ENCODE measurements at regions not wholly inside any gene's neighbourhood (a gene's known extent, or its start where the extent isn't known, plus 50 kb on each side); places are given as distances from the start of the nearest gene placed in this dataset.
A peak's percentile ranks its signal among the peaks of the same experiment; 100 is the strongest.

GRCh38 chr2:236888794-236889780 lies 196.6 kb upstream of the COPS8 start:
- H3K4me1 Mint-ChIP-seq, result no peaks in the 10 kb centered on the region
- H3K4me3 Mint-ChIP-seq, result no peak overlapping the region
- no peaks in the 10 kb centered on the region for H3K36me3 Mint-ChIP-seq
- no peak for ATAC-seq
- no peak overlapping the region for H3K27ac Mint-ChIP-seq
- peaks cover 2% of the 10 kb centered on the region for H3K9me3 Mint-ChIP-seq
- H3K27me3 Mint-ChIP-seq, result peaks cover 33% of the 10 kb centered on the region

GRCh38 chr2:236889791-236890704 lies 195.6 kb upstream of the COPS8 start:
- no peak overlapping the region for H3K4me3 Mint-ChIP-seq

GRCh38 chr2:236892721-236893120 lies 193.0 kb upstream of the COPS8 start:
- H3K4me1 Mint-ChIP-seq, result no peaks in the 10 kb centered on the region
- peaks cover 30% of the 10 kb centered on the region for H3K27me3 Mint-ChIP-seq
- no peak for ATAC-seq
- H3K36me3 Mint-ChIP-seq, result no peaks in the 10 kb centered on the region
- peaks cover 2% of the 10 kb centered on the region for H3K9me3 Mint-ChIP-seq
- no peak overlapping the region for H3K27ac Mint-ChIP-seq
- H3K4me3 Mint-ChIP-seq, result no peak overlapping the region

More at GRCh38 chr2:236889791-236890704, 195.6 kb upstream of the COPS8 start:
- Mint-ChIP-seq H3K27me3 (peaks cover 31% of the 10 kb centered on the region), H3K4me1 (no peaks in the 10 kb centered on the region), H3K9me3 (peaks cover 2% of the 10 kb centered on the region), H3K36me3 (no peaks in the 10 kb centered on the region), H3K27ac (no peak overlapping the region)
- no peak for ATAC-seq

DNA sequence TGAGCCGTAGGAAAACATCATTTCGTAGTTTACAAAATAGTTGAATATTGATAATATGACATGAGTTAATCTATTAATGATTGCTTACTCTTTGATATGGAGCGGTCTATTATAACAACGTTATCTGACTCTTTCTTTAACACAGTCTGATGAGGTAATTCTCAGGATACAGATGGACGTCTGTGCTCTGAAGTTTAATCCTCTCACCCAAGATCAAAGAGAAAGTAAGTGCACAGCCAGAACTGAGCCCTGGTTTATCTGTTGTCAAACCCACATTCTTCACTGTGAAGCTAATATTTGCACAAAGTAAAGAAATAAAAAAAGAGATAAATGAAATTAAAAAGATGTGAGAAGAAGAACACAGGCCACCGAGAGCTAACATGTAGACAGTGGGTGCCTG lies 190.9 kb upstream of the COPS8 start:
- H3K27ac Mint-ChIP-seq, result no peak overlapping the region
- H3K4me1 Mint-ChIP-seq, result no peaks in the 10 kb centered on the region
- peaks cover 22% of the 10 kb centered on the region for H3K27me3 Mint-ChIP-seq
- peaks cover 2% of the 10 kb centered on the region for H3K9me3 Mint-ChIP-seq
- H3K36me3 Mint-ChIP-seq, result no peaks in the 10 kb centered on the region
- H3K4me3 Mint-ChIP-seq, result no peak overlapping the region
- ATAC-seq, result no peak

- H3K36me3 Mint-ChIP-seq, result no peaks in the 10 kb centered on the region
- H3K4me3 Mint-ChIP-seq, result no peak overlapping the region
- H3K9me3 Mint-ChIP-seq, result peaks cover 2% of the 10 kb centered on the region
- no peak overlapping the region for H3K27ac Mint-ChIP-seq
- H3K4me1 Mint-ChIP-seq, result no peaks in the 10 kb centered on the region
- no peak for ATAC-seq
- H3K27me3 Mint-ChIP-seq, result peaks cover 22% of the 10 kb centered on the region
These were observed 190.2 kb upstream of the COPS8 start for GRCh38 chr2:236895497-236895896.

- Mint-ChIP-seq H3K27ac (no peak overlapping the region), H3K4me1 (no peaks in the 10 kb centered on the region), H3K9me3 (no peaks in the 10 kb centered on the region), H3K4me3 (no peak overlapping the region), H3K36me3 (no peaks in the 10 kb centered on the region), H3K27me3 (peaks cover 33% of the 10 kb centered on the region)
- ATAC-seq, result no peak
These were observed 189.0 kb upstream of the COPS8 start for GRCh38 chr2:236896688-236897087.

DNA sequence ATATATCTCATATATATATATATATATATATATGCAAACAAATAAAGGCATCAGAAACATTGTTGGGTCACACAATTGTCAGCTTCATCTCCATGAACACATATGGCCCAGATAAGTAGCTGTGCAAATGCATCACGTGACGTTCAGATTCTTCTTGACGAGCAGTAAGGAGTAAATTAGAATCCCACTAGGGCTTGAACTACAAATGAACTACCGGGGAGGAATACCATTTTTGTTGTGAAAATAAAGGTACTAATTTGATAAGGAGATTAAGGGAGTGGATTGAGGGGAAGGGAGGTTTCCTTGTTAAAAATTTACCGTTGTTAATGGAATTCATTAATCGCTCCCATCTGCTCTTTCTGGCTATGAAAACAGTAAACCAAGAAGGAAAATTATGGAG lies 186.5 kb upstream of the COPS8 start:
- H3K27me3 Mint-ChIP-seq, result peaks cover 24% of the 10 kb centered on the region
- no peak overlapping the region for H3K27ac Mint-ChIP-seq
- no peaks in the 10 kb centered on the region for H3K36me3 Mint-ChIP-seq
- H3K4me1 Mint-ChIP-seq, result no peaks in the 10 kb centered on the region
- H3K4me3 Mint-ChIP-seq, result no peak overlapping the region
- ATAC-seq, result no peak
- no peaks in the 10 kb centered on the region for H3K9me3 Mint-ChIP-seq

DNA sequence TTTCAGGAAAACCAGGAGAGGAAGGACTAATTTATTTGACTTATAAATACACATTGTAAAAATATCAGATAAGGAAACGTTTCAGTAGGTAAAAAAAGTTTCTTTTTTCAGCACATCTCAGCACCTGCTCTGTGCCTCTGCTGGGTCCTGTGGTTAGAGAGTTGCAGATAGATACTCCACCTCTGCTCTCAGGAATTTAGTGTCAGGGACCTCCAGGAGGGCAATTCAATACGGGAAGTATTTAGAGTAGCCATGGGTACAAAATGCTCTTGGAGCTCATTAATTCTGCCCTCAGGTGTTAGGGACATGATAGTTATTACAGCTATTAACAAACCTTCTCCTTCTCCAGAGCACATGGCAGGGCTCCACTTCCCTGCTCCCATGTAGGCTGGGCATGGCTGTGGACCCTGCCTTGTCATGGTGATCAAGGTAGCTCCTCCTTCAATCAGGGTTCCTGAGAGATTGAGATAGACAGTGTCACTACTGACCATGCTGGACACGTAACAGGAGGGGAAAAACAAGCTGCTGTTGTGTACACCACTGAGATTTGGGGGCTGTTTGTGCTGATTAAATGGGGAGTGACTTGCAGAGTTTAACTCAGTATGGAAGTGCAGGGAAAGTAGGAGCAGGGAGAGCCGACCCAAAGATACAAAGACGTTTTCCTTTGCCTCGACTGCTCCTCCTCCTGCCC lies 185.6 kb upstream of the COPS8 start:
- H3K4me1 Mint-ChIP-seq, result no peaks in the 10 kb centered on the region
- H3K9me3 Mint-ChIP-seq, result no peaks in the 10 kb centered on the region
- no peak overlapping the region for H3K4me3 Mint-ChIP-seq
- H3K27me3 Mint-ChIP-seq, result peaks cover 26% of the 10 kb centered on the region
- no peaks in the 10 kb centered on the region for H3K36me3 Mint-ChIP-seq
- no peak overlapping the region for H3K27ac Mint-ChIP-seq
- ATAC-seq, result peak; percentile 47

- Mint-ChIP-seq H3K27me3 (peaks cover 25% of the 10 kb centered on the region), H3K4me1 (no peaks in the 10 kb centered on the region), H3K36me3 (no peaks in the 10 kb centered on the region), H3K4me3 (no peak overlapping the region), H3K27ac (no peak overlapping the region), H3K9me3 (no peaks in the 10 kb centered on the region)
- no peak for ATAC-seq
These were observed 183.7 kb upstream of the COPS8 start for GRCh38 chr2:236901956-236902355.

DNA sequence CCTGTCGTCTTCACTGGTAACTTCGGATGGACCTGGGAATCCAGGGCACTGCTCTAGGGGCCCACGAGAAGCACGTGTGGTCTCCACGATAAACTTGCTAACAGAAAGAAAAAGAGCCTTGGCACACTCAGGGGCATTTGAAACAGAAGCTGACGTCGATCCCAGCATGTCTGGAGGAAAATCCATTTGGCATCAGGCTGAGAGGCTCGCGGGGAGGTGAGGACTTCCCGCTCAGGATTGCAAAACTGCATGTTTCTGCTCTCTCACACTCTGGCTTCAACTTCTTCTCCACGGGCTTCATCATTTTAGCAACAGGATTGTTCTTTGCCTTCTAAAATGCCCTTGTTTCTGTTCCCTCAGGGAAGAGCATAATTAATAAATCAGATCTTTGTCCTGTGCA lies 181.7 kb upstream of the COPS8 start:
- no peak overlapping the region for H3K27ac Mint-ChIP-seq

DNA sequence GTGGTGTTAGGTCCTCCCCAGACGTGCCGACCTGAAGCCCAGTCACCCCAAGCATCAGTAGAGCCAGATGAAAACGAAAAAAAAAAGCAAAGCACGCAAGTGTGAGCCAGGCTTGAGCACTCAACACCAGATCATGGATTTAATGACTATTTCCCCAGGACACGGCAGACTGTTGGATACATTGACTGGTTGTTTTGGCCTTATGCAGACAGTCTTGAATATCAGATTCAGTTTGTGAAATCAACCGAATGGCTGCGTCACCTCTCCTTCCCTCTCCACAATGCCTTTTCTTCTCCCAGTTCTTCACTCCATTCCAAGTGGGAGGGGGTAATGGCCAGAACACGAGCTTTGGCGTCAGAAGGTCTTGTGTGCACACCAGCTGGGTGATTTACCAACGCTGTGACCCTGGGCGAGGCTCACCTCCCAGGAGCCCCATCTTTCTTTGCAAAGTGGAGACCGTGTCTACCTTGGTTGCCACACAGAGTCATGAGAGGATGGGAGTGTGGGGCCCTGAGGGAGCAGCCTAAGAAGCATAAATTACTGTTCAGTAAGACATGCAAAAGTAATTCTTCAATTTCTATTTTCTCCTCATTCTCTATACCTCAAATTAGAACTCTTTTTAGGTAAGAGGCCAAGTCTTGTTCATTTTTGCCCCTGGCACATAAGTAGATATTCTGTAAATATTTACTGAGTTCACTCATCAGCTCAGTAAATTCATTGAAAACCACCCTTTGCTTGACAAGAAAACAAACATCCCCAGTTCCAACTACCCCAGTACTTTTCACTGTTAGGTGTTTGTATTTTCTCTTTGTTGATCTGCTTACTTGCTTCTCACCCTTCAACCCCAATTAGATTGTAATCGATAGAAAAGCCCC lies 181.1 kb upstream of the COPS8 start:
- H3K9me3 Mint-ChIP-seq, result no peaks in the 10 kb centered on the region
- H3K27ac Mint-ChIP-seq, result no peak overlapping the region
- no peaks in the 10 kb centered on the region for H3K36me3 Mint-ChIP-seq
- no peaks in the 10 kb centered on the region for H3K4me1 Mint-ChIP-seq
- no peak overlapping the region for H3K4me3 Mint-ChIP-seq
- peaks cover 38% of the 10 kb centered on the region for H3K27me3 Mint-ChIP-seq
- ATAC-seq, result no peak

More for the DNA sequence above, 181.7 kb upstream of the COPS8 start:
- no peak for ATAC-seq
- H3K4me3 Mint-ChIP-seq, result no peak overlapping the region
- H3K27me3 Mint-ChIP-seq, result peaks cover 35% of the 10 kb centered on the region
- no peaks in the 10 kb centered on the region for H3K9me3 Mint-ChIP-seq
- no peaks in the 10 kb centered on the region for H3K4me1 Mint-ChIP-seq
- H3K36me3 Mint-ChIP-seq, result no peaks in the 10 kb centered on the region

DNA sequence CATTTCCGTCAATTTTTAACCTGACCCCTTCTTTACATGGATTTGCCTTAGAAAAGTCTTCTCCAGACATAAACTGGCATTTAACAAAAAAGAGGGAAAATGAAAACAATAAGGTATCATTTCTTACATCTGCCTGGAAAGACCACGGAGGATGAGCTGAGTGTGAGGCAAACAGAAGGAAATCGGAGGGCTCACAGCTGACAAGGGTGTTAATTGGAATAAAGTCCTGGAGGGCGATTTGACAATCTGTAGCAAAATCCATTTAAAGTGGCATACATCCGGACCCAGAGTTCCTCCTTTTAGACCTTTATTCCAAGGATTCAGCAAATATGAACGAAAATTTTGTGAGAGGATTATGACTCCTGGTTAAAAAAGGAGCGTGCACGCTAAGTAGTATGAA lies 179.7 kb upstream of the COPS8 start:
- no peak for ATAC-seq
- H3K9me3 Mint-ChIP-seq, result no peaks in the 10 kb centered on the region
- peaks cover 29% of the 10 kb centered on the region for H3K27me3 Mint-ChIP-seq
- no peaks in the 10 kb centered on the region for H3K36me3 Mint-ChIP-seq
- H3K4me1 Mint-ChIP-seq, result no peaks in the 10 kb centered on the region
- no peak overlapping the region for H3K27ac Mint-ChIP-seq
- no peak overlapping the region for H3K4me3 Mint-ChIP-seq

DNA sequence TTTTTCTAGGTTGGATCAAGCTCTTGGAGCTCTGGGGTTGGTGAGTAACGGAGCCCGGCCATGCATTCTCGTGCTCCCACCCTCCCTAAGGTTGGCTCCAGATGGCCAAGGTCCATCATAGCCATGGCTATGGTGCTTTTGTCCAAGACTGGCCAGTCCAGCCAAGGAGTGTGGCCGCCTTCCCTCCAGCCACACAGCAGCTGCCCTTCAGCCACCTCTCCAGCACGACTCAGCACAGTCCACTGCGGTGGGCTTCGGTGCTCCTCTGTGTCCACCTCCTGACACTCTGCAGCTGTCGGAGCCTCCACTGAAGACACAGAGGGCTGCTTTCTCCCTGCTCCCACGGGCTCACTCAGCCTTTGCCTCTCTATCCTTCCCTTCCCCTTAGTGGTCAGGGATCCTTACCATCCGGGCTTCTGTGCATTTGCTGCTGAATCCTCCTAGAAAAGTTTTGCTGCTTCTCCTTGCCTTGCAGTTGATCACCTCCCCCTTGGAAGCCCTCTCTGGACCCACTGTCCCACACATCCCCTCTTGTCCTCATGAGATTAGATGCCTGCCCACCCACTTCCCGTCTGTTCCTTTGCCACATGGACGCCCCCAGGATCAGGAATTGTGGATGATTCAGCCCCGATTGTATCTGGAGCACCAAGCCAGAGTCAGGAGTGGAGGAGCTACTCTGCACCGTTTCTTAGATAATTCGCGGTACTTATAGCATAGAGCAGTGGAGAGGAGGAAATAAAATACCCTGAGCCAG lies 177.1 kb upstream of the COPS8 start:
- Mint-ChIP-seq H3K9me3 (no peaks in the 10 kb centered on the region), H3K27ac (no peak overlapping the region), H3K27me3 (peaks cover 36% of the 10 kb centered on the region), H3K36me3 (no peaks in the 10 kb centered on the region), H3K4me1 (no peaks in the 10 kb centered on the region), H3K4me3 (no peak overlapping the region)
- ATAC-seq, result no peak

DNA sequence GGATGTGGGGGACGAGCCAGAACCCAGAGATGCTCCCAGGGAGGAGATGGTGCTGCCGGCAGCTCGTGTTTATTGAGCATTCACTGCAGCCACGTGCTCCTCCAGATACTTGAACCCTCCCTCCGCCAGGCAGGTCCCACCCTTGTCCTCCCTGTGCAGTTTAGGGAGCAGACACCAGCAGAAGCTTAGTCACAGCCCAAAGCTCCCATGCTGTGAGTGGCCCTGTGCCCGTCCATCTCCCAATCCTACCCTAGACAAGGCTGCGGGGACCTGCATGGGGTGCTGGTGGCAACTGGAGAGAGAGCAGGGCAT lies 176.5 kb upstream of the COPS8 start:
- Mint-ChIP-seq H3K4me3 (no peak overlapping the region), H3K9me3 (no peaks in the 10 kb centered on the region), H3K4me1 (no peaks in the 10 kb centered on the region), H3K27me3 (peaks cover 36% of the 10 kb centered on the region), H3K36me3 (no peaks in the 10 kb centered on the region), H3K27ac (no peak overlapping the region)
- ATAC-seq, result no peak
